Stimulated activated CD4-positive, alpha-beta T cell treated with anti-CD3 and anti-CD28 coated beads, Interleukin-2, amount 100 ng/mL, for 4 hours (primary cell): ENCODE measurements at regions not wholly inside any gene's neighbourhood (a gene's known extent, or its start where the extent isn't known, plus 50 kb on each side); places are given as distances from the start of the nearest gene placed in this dataset.
"Not testable (repeated sequence)": the region's sequence is repeated elsewhere in the genome, so short reads cannot be mapped to it uniquely, and the experiment has no call there.

ENCODE experiments used
- DNase-seq: peaks from one replicate; pipeline ENCODE4 v3.0.0-alpha.2; 2020; ENCODE audit warnings: low read depth

GRCh38 chr17:20633268-20634059, 53.9 kb downstream of the CDRT15L2 start:
- DNase-seq = not testable (repeated sequence)

- not testable (repeated sequence) for DNase-seq
These were observed 60.6 kb downstream of the CDRT15L2 start for GRCh38 chr17:20640147-20640546.

GRCh38 chr17:20646661-20647272, 67.2 kb downstream of the CDRT15L2 start:
- not testable (repeated sequence) for DNase-seq

- DNase-seq = not testable (repeated sequence)
These were observed 69.7 kb downstream of the CDRT15L2 start for GRCh38 chr17:20649097-20649767.

GRCh38 chr17:20651022-20651421, 71.5 kb downstream of the CDRT15L2 start:
- not testable (repeated sequence) for DNase-seq

DNA sequence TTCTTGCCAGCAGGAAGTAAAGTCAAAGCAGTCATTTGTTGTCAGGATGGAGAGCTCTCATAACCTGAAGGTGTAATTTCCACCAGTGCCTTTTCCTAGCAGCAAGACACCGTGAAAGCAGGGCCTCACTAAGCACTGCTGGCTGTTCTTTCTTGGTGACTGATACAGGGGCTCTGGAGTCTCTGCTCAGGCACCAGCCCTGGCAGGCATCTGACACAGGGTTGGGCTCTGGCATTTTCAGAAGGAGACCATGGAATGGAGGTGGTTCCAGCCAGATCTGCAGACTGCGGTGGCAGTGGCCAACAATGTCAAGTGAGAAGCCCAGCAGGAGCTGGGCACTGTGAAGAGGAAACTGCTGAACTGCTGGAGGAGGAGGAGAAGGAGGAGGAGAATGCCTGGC, 72.2 kb downstream of the CDRT15L2 start:
- DNase-seq = not testable (repeated sequence)

- DNase-seq = not testable (repeated sequence)
These were observed 73.9 kb downstream of the CDRT15L2 start for GRCh38 chr17:20653391-20653790.

GRCh38 chr17:20654114-20654513, 74.6 kb downstream of the CDRT15L2 start:
- not testable (repeated sequence) for DNase-seq

GRCh38 chr17:20654575-20654974, 75.1 kb downstream of the CDRT15L2 start:
- not testable (repeated sequence) for DNase-seq

- DNase-seq = not testable (repeated sequence)
These were observed 85.8 kb downstream of the CDRT15L2 start for GRCh38 chr17:20665103-20665955.

DNA sequence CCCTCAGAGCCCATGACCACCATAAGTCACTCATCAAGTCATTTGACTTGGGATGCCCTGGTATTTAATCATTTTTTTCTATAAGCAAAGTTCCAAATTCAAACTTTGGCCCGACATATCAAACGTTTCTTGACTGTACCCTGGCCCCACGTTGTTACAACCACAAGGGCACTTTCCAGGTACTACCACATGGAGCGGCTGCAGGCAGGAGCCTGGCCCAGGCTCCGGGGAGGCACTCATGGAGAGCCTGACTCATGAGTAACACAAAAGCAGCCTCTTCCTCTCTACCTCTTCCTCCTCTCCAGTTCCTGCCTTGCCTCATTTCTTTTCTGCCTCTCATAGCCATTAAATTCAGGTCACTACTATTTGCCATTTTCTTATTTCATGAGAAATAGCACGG, 87.2 kb downstream of the CDRT15L2 start:
- DNase-seq = not testable (repeated sequence)

GRCh38 chr17:20667712-20668111, 88.2 kb downstream of the CDRT15L2 start:
- DNase-seq = not testable (repeated sequence)

- DNase-seq = not testable (repeated sequence)
These were observed 88.8 kb downstream of the CDRT15L2 start for GRCh38 chr17:20668316-20668715.

GRCh38 chr17:20668868-20669267, 89.3 kb downstream of the CDRT15L2 start:
- DNase-seq = not testable (repeated sequence)

DNA sequence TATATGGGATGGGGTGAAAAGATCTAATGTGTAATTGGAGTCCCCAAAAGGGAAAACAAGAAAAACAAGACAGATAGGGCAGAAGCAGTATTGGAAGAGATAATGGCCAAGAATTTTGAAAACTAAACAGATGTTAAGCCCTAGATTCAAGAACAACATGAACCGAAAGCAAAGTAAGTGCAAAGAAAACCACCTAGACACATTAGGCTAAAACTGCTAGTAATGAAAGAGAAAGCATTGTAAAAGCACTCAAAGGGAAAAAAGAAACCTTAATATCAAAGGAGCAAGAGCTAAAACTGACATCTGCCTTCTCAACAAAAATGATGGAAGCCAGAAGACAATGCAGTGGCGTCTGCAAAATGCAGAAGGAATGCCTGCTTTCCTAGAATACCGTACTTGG, 91.0 kb downstream of the CDRT15L2 start:
- not testable (repeated sequence) for DNase-seq

DNA sequence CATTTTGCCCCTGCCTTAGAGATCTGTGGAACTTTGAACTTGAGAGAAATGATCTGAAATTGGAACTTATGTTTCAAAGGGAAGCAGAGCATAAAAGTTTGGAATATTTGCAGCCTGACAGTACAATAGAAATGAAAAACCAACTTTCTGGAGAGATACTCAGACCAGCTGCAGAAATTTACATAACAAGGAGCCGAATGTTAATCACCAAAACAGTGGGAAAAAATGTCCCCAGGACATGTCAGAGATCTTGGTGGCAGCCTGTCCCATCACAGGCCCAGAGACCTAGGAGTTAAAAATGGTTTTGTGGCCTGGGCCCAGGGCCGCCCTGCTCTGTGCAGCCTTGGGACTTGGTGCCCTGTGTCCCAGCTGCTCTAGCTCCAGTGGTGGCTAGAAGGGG, 94.8 kb downstream of the CDRT15L2 start:
- not testable (repeated sequence) for DNase-seq

- not testable (repeated sequence) for DNase-seq
These were observed 96.2 kb downstream of the CDRT15L2 start for GRCh38 chr17:20675707-20676106.

DNA sequence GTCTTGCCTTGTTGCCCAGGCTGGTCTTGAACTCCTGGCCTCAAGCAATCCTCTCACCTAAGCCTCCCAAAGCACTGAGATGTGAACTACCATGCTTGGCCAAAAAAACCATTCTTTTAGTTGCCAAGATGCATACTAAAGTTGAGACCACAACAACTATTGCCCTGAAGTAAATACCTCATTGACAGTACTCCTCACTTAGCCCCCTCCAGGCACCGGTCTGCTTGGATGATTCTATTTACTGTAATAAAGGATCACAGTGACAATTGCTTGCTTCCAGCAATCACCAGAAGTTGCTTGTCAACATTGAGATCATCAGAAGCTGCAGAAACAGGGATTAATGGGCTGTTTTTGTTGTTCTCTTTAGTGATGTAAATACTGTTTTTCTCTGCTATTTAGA, 97.1 kb downstream of the CDRT15L2 start:
- not testable (repeated sequence) for DNase-seq

- not testable (repeated sequence) for DNase-seq
These were observed 97.9 kb downstream of the CDRT15L2 start for GRCh38 chr17:20677469-20677868.

DNA sequence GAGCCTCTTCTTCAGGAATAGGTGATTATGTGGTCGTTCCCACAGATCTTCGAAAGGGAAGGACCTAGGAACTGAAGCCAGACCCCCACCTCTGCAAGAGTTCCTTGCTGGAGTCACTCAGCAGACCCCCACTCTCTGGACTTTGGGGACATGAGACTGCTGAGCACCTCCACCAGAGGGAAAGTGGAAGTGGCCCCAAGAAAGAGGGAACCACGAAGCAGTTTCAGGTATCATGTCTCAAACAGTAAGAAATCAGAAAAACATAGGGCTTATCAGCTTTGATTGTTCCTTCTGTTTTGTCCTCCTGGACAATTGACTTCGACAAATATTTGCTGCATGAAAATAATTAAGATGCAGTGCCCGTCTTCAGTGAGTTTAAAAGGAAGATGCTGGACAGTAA, 98.9 kb downstream of the CDRT15L2 start:
- not testable (repeated sequence) for DNase-seq
